BLaER1 (cell line): ENCODE measurements at regions not wholly inside any gene's neighbourhood (a gene's known extent, or its start where the extent isn't known, plus 50 kb on each side); places are given as distances from the start of the nearest gene placed in this dataset.
"Not testable (repeated sequence)": the region's sequence is repeated elsewhere in the genome, so short reads cannot be mapped to it uniquely, and the experiment has no call there.

Experiments
- H3K27ac ChIP-seq: shearing (Covaris generic); formaldehyde crosslinking; 2 replicates; pipeline ENCODE4 v1.8.1; 2022
- H3K27me3 ChIP-seq: shearing (Covaris generic); formaldehyde crosslinking; 2 replicates; pipeline ENCODE4 v1.8.1; 2022
- H3K36me3 ChIP-seq: shearing (Covaris generic); formaldehyde crosslinking; 2 replicates; pipeline ENCODE4 v1.8.1; 2022
- H3K4me1 ChIP-seq: shearing (Covaris generic); formaldehyde crosslinking; 2 replicates; pipeline ENCODE4 v1.8.1; 2022
- H3K4me2 ChIP-seq: shearing (Covaris generic); formaldehyde crosslinking; 2 replicates; pipeline ENCODE4 v1.8.1; 2022
- H3K4me3 ChIP-seq: shearing (Covaris generic); formaldehyde crosslinking; 2 replicates; pipeline ENCODE4 v1.8.1; 2022
- H3K9ac ChIP-seq: shearing (Covaris generic); formaldehyde crosslinking; 2 replicates; pipeline ENCODE4 v1.8.1; 2022
- H3K9me3 ChIP-seq: shearing (Covaris generic); formaldehyde crosslinking; 2 replicates; pipeline ENCODE4 v1.8.1; 2022
- H4K20me1 ChIP-seq: shearing (Covaris generic); formaldehyde crosslinking; 2 replicates; pipeline ENCODE4 v1.8.1; 2022
- Cebpa-rat ChIP-seq: shearing (Covaris generic); IDR thresholded peaks from 2 replicates; pipeline ENCODE4 v1.8.1; 2022

DNA sequence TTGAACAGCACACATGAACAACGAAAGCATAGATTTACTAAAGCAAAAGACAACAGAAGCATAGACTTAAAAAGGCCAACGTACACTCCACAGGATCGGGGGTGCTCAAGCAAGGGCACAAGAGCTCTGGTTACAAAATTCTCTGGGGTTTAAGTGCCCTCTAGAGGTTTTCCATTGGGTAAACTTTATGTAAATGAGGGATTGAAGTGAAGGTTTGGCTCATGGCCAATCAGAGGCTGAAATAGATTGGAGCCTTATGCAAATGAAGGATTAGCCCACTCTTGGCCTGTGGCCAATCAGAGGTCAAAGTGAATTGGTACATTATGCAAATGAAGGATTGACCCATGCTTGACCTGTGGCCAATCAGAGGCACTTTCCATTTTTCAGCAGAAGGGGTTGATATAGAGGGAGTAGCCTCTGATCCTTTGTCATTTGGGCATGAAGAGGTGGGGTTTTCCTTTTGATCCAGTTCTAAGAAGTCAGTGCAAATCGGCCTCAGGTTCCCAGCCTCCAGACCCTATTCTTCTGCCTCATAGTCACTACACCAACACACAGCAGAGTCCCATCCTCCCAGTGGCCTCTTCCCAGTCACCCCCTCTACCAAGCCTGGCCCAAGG is 244.9 kb downstream of the THBS2 start:
- H3K9me3 ChIP-seq: peaks cover 20% of the 10 kb centered on the region
- no peak for TF ChIP-seq Cebpa-rat

DNA sequence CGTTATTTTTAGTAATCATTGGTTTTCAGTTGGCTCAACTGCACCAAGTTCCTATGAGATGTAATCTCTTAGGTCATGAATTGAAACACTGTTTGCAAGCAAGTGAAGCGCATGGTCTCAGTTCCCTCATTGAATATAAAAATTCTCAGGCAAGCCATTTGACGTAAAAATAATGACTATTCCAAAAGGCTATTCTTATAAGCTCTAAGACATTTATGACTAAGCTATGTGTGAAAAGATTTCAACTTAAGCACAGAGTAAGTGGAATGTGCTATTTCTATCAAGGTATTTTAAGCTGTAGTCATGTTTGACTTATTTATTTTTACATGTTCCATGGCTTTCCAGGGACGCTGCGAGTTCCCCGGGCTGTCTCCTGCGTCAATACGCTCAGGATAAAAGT is 248.5 kb downstream of the THBS2 start:
- no peaks in the 10 kb centered on the region for H4K20me1 ChIP-seq
- no peak overlapping the region for H3K9ac ChIP-seq
- no peaks in the 10 kb centered on the region for H3K27me3 ChIP-seq
- no peaks in the 10 kb centered on the region for H3K4me1 ChIP-seq
- H3K27ac ChIP-seq: no peak overlapping the region
- H3K36me3 ChIP-seq: no peaks in the 10 kb centered on the region
- no peak overlapping the region for H3K4me2 ChIP-seq
- no peak overlapping the region for H3K4me3 ChIP-seq
- peaks cover 20% of the 10 kb centered on the region for H3K9me3 ChIP-seq
- TF ChIP-seq Cebpa-rat: no peak

More for the DNA sequence above, 244.9 kb downstream of the THBS2 start:
- no peaks in the 10 kb centered on the region for H3K27me3 ChIP-seq
- no peak overlapping the region for H3K4me2 ChIP-seq
- H3K36me3 ChIP-seq: no peaks in the 10 kb centered on the region
- no peak overlapping the region for H3K4me3 ChIP-seq
- H3K9ac ChIP-seq: no peak overlapping the region
- no peak overlapping the region for H3K27ac ChIP-seq
- no peaks in the 10 kb centered on the region for H3K4me1 ChIP-seq
- no peaks in the 10 kb centered on the region for H4K20me1 ChIP-seq

DNA sequence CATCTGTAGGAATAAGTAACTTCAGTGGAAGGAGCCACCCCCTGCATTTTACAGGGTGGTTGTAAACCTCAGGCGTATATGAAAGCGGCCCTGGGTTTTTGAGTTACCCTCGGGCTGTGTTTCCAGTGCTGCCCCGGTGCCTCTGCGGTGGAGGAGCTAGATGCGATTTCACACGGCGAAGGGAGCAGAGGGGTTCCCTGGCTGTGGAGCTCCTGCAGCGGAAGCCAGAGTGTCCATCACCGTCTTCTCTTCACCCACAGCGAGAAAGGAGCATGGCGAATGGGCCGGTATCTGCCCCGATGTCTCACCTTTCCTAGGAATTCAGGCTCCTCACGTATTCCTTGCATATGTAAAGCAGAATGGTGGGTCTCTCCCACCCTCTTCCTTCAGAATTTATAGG is 253.6 kb downstream of the THBS2 start:
- H3K27ac ChIP-seq: no peak overlapping the region
- H3K4me1 ChIP-seq: no peaks in the 10 kb centered on the region
- no peaks in the 10 kb centered on the region for H3K36me3 ChIP-seq
- no peaks in the 10 kb centered on the region for H4K20me1 ChIP-seq
- H3K9me3 ChIP-seq: peaks cover 17% of the 10 kb centered on the region
- no peak overlapping the region for H3K4me2 ChIP-seq
- H3K9ac ChIP-seq: no peak overlapping the region
- TF ChIP-seq Cebpa-rat: no peak
- no peak overlapping the region for H3K4me3 ChIP-seq
- no peaks in the 10 kb centered on the region for H3K27me3 ChIP-seq

DNA sequence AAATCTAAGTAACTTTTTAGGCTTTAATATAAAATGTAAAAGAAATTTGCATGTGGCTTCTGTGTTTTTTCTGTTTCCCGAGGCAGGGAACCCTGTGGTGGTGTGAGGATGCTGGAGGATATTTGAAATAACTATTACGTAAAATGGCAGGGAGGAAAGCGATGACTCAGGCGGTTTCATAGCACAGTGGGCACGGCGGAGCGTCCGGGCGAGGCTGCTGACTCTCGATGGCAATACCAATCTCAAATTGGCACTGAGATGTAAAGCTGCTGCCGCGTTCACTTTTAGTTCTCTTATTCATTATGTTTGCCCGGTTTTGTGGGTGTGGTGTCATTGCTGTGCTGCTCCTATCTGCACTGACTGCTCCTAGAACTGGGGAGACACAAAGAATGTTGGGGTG is 254.3 kb downstream of the THBS2 start:
- no peaks in the 10 kb centered on the region for H4K20me1 ChIP-seq
- H3K4me1 ChIP-seq: no peaks in the 10 kb centered on the region
- H3K4me3 ChIP-seq: no peak overlapping the region
- no peak overlapping the region for H3K9ac ChIP-seq
- H3K9me3 ChIP-seq: peaks cover 13% of the 10 kb centered on the region
- H3K27me3 ChIP-seq: no peaks in the 10 kb centered on the region
- H3K27ac ChIP-seq: no peak overlapping the region
- no peak overlapping the region for H3K4me2 ChIP-seq
- H3K36me3 ChIP-seq: no peaks in the 10 kb centered on the region
- no peak for TF ChIP-seq Cebpa-rat

DNA sequence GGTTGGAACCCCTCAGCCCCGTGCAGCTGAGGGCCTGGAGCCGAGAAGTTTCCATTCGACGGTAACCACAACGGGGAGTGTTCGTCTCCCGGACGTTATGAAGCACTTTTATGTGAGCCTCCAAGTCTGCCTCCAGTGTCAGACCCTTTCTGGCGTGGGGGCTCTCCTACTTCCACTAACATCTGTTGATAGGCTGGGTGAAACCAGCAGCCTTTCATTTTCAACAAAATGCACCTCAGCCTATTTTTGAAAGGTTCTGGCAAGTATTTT is 257.4 kb downstream of the THBS2 start:
- Histone ChIP-seq H3K9me3 (no peaks in the 10 kb centered on the region), H4K20me1 (no peaks in the 10 kb centered on the region), H3K27ac (no peak overlapping the region), H3K9ac (no peak overlapping the region), H3K4me2 (no peak overlapping the region), H3K4me3 (no peak overlapping the region), H3K4me1 (no peaks in the 10 kb centered on the region), H3K27me3 (no peaks in the 10 kb centered on the region), H3K36me3 (no peaks in the 10 kb centered on the region)
- no peak for TF ChIP-seq Cebpa-rat

DNA sequence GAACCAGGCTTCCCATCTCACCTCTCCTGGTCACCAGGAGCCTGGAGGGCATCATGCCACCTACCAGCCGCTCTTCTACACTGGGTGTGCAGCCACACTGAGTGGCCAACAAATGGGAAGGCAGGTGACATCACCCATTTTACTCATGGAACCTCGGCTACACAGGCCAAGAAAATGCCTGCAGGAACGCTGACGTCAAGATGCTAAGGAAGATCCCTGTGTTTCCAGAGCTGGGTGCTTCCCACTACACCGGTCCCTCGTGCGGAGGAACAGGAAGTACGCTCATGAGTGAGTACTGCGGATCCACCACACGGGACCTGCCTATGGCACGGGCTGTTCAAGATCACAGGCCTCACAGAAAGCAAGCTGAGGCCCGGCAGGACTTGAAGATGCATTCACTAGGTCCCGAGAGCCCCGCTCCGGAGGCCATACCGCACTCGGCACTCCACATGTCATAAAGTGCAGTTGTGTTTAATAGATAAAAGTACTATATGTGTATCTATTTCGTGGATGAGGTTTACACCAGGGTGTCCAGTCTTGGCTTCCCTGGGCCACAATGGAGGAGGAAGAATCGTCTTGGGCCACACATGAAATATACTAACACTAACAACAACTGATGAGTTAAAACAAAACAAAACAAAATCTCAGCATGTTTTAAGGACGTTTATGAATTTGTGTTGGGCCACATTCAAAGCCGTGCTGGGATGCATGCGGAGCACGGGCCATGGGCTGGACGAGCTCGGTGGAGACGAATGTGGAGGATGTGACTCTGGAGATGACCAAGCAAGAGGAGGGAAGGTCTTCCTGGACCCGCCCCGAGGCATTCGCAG is 257.9 kb downstream of the THBS2 start:
- Histone ChIP-seq H3K4me2 (no peak overlapping the region), H3K4me1 (no peaks in the 10 kb centered on the region), H3K4me3 (no peak overlapping the region), H3K9ac (no peak overlapping the region), H3K9me3 (no peaks in the 10 kb centered on the region), H3K36me3 (no peaks in the 10 kb centered on the region), H3K27ac (no peak overlapping the region), H4K20me1 (no peaks in the 10 kb centered on the region), H3K27me3 (no peaks in the 10 kb centered on the region)
- no peak for TF ChIP-seq Cebpa-rat

DNA sequence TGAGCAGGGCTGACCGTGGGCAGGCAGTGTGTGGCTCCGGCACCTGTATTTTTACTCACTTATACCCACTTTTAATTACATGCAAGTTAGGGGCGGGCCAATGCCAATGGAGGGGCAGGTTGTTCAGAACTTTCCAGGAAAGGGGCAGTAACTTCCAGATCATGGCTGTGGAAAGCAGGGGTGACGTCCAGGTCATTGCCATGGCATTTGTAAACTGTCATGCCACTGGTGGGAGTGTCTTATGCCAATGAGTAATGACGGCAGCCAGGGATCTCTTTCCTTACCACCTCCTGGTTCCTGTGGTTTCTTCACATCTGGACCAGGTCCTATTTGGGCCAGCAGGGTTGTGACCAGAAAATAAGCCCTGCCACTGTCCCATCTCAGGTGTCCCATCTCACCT is 258.7 kb downstream of the THBS2 start:
- Histone ChIP-seq H3K4me1 (no peaks in the 10 kb centered on the region), H3K27ac (no peak overlapping the region), H3K4me2 (no peak overlapping the region), H3K27me3 (no peaks in the 10 kb centered on the region), H3K9ac (no peak overlapping the region), H4K20me1 (no peaks in the 10 kb centered on the region), H3K4me3 (no peak overlapping the region), H3K9me3 (no peaks in the 10 kb centered on the region), H3K36me3 (no peaks in the 10 kb centered on the region)
- TF ChIP-seq Cebpa-rat: no peak

DNA sequence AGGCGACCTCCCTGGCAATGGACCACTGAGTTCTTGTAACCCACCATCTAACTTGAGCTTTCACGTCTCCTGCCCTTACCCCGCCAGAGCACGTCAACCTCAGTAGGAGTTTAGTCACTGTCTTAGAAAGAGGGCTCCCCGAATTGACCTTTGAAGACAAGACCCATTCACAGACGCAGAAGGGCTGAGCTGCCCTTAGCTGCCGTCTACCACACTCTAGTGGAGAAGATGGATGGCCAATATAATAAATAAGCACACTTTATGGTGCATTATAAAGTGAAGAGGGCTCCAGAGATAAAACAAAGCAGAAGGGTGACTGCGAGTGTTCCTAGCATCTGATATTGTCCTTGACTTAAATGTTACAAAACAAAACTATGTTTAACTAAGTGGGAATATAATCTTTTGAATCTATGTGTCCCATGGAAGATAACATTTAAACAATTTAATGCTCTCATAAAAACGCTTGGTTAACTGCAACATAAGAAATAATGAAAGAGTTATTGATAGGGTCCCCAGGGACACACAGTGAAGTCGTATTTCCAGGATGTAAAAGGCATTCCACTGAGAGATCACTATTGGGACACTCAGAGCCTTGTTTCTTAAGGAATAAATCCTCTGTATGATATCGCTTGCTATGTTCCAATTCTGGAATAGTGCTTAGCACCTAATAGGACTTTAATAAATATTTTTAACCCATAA is 261.1 kb downstream of the THBS2 start:
- Histone ChIP-seq H3K9me3 (no peaks in the 10 kb centered on the region), H3K9ac (no peak overlapping the region), H3K4me2 (no peak overlapping the region), H3K4me3 (no peak overlapping the region), H3K4me1 (no peaks in the 10 kb centered on the region), H3K27ac (no peak overlapping the region), H3K27me3 (no peaks in the 10 kb centered on the region), H4K20me1 (no peaks in the 10 kb centered on the region), H3K36me3 (no peaks in the 10 kb centered on the region)
- no peak for TF ChIP-seq Cebpa-rat

DNA sequence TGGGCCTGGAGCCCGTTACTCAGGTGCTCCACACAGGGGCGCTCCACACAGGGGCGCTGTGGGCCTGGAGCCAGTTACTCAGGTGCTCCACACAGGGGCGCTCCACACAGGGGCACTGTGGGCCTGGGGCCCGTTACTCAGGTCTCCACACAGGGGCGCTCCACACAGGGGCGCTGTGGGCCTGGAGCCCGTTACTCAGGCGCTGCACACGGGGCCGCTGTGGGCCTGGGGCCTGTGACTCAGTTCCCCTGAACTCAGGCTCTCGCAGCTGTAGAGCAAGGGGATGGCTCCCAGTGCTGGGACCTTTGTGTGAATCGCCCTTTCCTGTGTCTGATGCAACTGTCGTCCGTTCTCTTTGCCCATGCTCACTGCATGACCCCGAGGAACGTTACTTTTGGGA is 262.0 kb downstream of the THBS2 start:
- not testable (repeated sequence) for H4K20me1 ChIP-seq, H3K27ac ChIP-seq, H3K4me1 ChIP-seq, H3K9me3 ChIP-seq, H3K9ac ChIP-seq, H3K4me2 ChIP-seq, H3K36me3 ChIP-seq, H3K27me3 ChIP-seq, H3K4me3 ChIP-seq

DNA sequence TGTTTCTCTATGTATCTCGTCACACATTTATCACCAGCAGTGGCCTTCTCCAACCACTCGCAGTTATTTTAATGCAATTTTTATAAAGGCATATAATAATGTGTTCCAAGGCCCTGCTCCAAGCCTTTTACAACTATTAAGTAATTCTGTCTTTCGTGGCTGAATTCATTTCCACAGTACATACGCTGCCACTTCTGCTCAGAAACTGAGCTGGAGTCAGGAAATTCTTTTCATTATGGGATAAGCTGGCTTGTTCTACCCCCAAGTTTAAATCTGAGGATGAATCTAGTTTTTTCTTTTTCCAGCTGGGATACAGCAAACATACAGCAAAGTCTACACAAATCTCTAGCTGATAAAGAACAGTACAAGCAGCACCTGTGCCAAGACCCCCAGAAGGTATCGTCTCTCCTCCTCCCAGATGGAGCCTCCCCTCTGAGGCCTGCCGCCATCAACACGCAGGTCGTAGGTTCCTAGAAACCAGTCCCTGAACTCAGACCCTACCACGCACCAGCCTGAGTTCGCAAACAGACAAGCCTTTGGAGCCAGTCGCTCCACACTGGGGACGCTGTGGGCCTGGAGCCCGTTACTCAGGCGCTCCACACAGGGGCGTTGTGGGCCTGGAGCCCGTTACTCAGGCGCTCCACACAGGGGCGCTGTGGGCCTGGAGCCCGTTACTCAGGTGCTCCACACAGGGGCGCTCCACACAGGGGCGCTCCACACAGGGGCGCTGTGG is 263.5 kb downstream of the THBS2 start:
- Histone ChIP-seq H3K9me3 (no peaks in the 10 kb centered on the region), H3K27ac (no peak overlapping the region)

More for the DNA sequence above, 263.5 kb downstream of the THBS2 start:
- Histone ChIP-seq H3K4me1 (no peaks in the 10 kb centered on the region), H3K36me3 (no peaks in the 10 kb centered on the region), H3K4me2 (no peak overlapping the region), H4K20me1 (no peaks in the 10 kb centered on the region), H3K9ac (no peak overlapping the region), H3K4me3 (no peak overlapping the region), H3K27me3 (no peaks in the 10 kb centered on the region)
- no peak for TF ChIP-seq Cebpa-rat
